Mammary epithelial cell (primary cell): ENCODE measurements at regions not wholly inside any gene's neighbourhood (a gene's known extent, or its start where the extent isn't known, plus 50 kb on each side); places are given as distances from the start of the nearest gene placed in this dataset.

Experiments used
- CTCF ChIP-seq, 2 donors: IDR thresholded peaks in 1 of 2; conservative IDR thresholded peaks in 1 of 2; 2 replicates each; pipeline ENCODE4 v1.5.1; 2011 to 2012; ENCODE audit warnings: inconsistent platforms in 2 of 2, low read length in 2 of 2, mild to moderate bottlenecking in 2 of 2, control low read depth in 1 of 2, low read depth in 1 of 2; ENCODE audit not compliant: insufficient read depth in 1 of 2; ENCODE audit errors: extremely low read depth in 1 of 2
- EZH2 ChIP-seq: IDR thresholded peaks from 2 replicates; pipeline ENCODE4 v1.6.1; 2012; ENCODE audit warnings: low read length, inconsistent platforms, borderline replicate concordance

GRCh38 chr10:28733245-28733644 is 55.9 kb downstream of the BAMBI start:
- no peak for TF ChIP-seq CTCF (conservative IDR thresholded peaks at IDR 0.05 in 1 of 2, IDR thresholded peaks at IDR 0.05 in 1 of 2; ENCODE audit: extremely low read depth in 1 of 2, insufficient read depth in 1 of 2, low read depth in 1 of 2, low read length in 2 of 2)
- no peak for TF ChIP-seq EZH2
